Ovary (tissue), 7 donors: ENCODE measurements at regions not wholly inside any gene's neighbourhood (a gene's known extent, or its start where the extent isn't known, plus 50 kb on each side); places are given as distances from the start of the nearest gene placed in this dataset.

Experiments
- DNase-seq, 5 donors: peaks; one replicate each; pipeline ENCODE4 v3.0.0-alpha.2; 2019 to 2020
- H3K27ac ChIP-seq, 2 donors: fragments of 200-600 bp; one replicate each; pipeline versions ENCODE4 v1.5.1 to v1.8.0; 2019 to 2022
- H3K27me3 ChIP-seq: fragments of 200-600 bp; one replicate; pipeline ENCODE4 v1.8.0; 2022
- H3K36me3 ChIP-seq: fragments of 200-600 bp; sonication (generic); one replicate; pipeline ENCODE4 v1.5.1; 2019
- H3K4me1 ChIP-seq: one replicate; pipeline ENCODE4 v1.8.1; 2013; ENCODE audit warnings: mild to moderate bottlenecking, moderate library complexity; ENCODE audit not compliant: insufficient read depth
- H3K4me3 ChIP-seq: fragments of 200-600 bp; sonication (generic); one replicate; pipeline ENCODE4 v1.5.1; 2017
- H3K9me3 ChIP-seq, 2 donors: fragments of 200-600 bp in 1 of 2; sonication (generic) in 1 of 2; one replicate each; pipeline versions ENCODE4 v1.5.1 to v1.8.1; 2013 to 2019; ENCODE audit warnings: mild to moderate bottlenecking in 1 of 2, moderate library complexity in 1 of 2
- EP300 ChIP-seq: sonication (generic); formaldehyde crosslinking; IDR thresholded peaks from one replicate; pipeline ENCODE4 v1.6.1; 2017; ENCODE audit warnings: antibody characterized with exemption
- POLR2A ChIP-seq: fragments of 450-650 bp; IDR thresholded peaks from one replicate; pipeline ENCODE4 v1.6.1; 2017; ENCODE audit warnings: antibody characterized with exemption, mild to moderate bottlenecking, moderate library complexity
- WGBS, 3 donors: extraction: QIAGEN DNeasy Blood & Tissue Kit in 1 of 3; methylation state at CpG; one replicate each; pipeline versions ENCODE4 v1.1.5 to v1.1.7; 2013 to 2017; 5-methylcytosine and 5-hydroxymethylcytosine counted together
- intact Hi-C, 4 donors: fragments of 100-400 bp; cut with DNase I; formaldehyde crosslinking; loops; one replicate each; pipeline versions ENCODE4 v1.11.0 to v1.15.1; 2022 to 2023
- TF ChIP-seq, protein P1 (sequence below), 3 donors: fragments of 450-650 bp in 2 of 3; fragments of 200-600 bp in 1 of 3; IDR thresholded peaks; one replicate each; pipeline versions ENCODE4 v1.5.1 to v1.8.0; 2016 to 2022; ENCODE audit warnings: antibody characterized with exemption in 3 of 3, mild to moderate bottlenecking in 1 of 3
- donor health status: DM: no; HTN: no; CAD: no; lungs with moderate emphysema.
- donor health status: DM: no; HTN: no; CAD: no.
- donor health status: Bipolar disorder and iron deficiency.
- donor health status: DM: no; HTN: no; CAD: no.
- donor health status: DM: yes; HTN: yes; CAD: no.

DNA sequence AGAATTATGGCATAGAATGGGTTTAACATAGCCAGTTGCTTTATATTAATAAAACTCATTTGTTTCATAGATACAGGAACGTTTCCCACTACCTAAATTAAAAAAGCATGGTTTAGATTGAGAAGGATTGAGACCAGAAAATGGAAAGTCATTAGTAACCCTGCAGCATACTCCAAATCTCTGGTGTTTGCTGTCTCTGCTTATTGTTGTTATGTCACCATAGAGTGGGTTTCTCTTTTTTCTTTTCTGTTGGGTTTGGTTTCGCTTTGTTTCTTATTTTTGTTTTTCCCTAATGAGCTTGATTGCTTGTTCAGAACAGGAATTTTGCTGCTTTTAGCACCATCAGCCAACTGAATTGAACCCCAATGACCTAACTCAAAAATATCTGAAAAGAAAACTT lies 1034.8 kb downstream of the MAT2B start:
- DNase-seq: no peak
- H3K4me3 ChIP-seq: no peak overlapping the region
- 61 to 63% (median 62%) methylated on average over 2 of the region's 2 CpGs for WGBS, 3 donors
- no peak for TF ChIP-seq EP300
- TF ChIP-seq POLR2A: no peak
- TF ChIP-seq, protein P1, sequence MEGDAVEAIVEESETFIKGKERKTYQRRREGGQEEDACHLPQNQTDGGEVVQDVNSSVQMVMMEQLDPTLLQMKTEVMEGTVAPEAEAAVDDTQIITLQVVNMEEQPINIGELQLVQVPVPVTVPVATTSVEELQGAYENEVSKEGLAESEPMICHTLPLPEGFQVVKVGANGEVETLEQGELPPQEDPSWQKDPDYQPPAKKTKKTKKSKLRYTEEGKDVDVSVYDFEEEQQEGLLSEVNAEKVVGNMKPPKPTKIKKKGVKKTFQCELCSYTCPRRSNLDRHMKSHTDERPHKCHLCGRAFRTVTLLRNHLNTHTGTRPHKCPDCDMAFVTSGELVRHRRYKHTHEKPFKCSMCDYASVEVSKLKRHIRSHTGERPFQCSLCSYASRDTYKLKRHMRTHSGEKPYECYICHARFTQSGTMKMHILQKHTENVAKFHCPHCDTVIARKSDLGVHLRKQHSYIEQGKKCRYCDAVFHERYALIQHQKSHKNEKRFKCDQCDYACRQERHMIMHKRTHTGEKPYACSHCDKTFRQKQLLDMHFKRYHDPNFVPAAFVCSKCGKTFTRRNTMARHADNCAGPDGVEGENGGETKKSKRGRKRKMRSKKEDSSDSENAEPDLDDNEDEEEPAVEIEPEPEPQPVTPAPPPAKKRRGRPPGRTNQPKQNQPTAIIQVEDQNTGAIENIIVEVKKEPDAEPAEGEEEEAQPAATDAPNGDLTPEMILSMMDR (IDR thresholded peaks at IDR 0.05): no peak
- no peaks in the 10 kb centered on the region for H3K9me3 ChIP-seq
- no peaks in the 10 kb centered on the region for H3K36me3 ChIP-seq
- no peak overlapping the region for H3K27ac ChIP-seq
- H3K4me1 ChIP-seq: no peaks in the 10 kb centered on the region
- no peaks in the 10 kb centered on the region for H3K27me3 ChIP-seq
- intact Hi-C loops: no loop called here

DNA sequence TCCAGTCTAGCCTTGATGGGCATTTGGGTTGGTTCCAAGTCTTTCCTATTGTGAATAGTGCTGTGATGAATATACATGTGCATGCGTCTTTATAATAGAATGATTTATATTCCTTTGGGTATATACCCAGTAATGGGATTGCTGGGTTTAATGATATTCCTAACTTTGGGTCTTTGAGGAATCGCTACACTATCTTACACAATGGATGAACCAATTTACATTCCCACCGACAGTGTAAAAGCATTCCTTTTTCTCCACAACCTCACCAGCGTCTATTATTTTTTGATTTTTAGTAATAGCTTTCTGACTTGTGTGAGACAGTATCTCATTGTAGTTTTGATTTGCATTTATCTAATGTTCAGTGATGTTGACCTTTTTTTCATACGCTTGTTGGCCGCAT lies 1040.1 kb downstream of the MAT2B start:
- Histone ChIP-seq H3K27me3 (no peaks in the 10 kb centered on the region), H3K9me3 (no peaks in the 10 kb centered on the region), H3K27ac (no peak overlapping the region), H3K36me3 (no peaks in the 10 kb centered on the region), H3K4me3 (no peak overlapping the region), H3K4me1 (no peaks in the 10 kb centered on the region)
- WGBS, 3 donors: 95 to 96% (median 95%) methylated on average over 6 of the region's 6 CpGs
- TF ChIP-seq EP300: no peak
- TF ChIP-seq, protein P1 (IDR thresholded peaks at IDR 0.05): no peak
- no peak for TF ChIP-seq POLR2A
- no peak for DNase-seq
- intact Hi-C loops: no loop called here

DNA sequence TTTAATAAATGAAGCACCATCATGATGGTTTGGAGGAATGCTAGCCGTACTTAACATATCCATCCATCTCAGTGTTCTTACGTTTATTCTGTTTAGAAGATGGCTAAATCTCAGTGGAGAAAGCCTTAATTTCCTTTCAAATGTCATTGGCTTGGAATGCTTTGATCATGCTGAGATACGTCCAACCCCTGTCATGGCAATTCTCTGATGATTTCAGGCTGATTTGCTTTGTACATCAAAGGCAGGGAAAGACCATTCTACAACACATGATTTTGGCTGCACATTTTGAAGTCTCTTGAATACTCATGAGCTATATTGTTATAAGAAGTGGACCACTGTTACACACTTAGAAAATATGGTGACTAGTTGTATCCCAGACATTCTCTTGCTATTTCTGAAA lies 1048.4 kb downstream of the MAT2B start:
- H3K27me3 ChIP-seq: no peaks in the 10 kb centered on the region
- H3K4me1 ChIP-seq: no peaks in the 10 kb centered on the region
- H3K36me3 ChIP-seq: no peaks in the 10 kb centered on the region
- WGBS, 3 donors: 76 to 78% (median 78%) methylated on average over 3 of the region's 3 CpGs
- DNase-seq: no peak
- H3K27ac ChIP-seq: no peak overlapping the region
- H3K4me3 ChIP-seq: no peak overlapping the region
- H3K9me3 ChIP-seq: no peaks in the 10 kb centered on the region
- TF ChIP-seq EP300 (no peak), POLR2A (no peak)
- TF ChIP-seq, protein P1 (IDR thresholded peaks at IDR 0.05): no peak
- intact Hi-C loops: no loop called here

DNA sequence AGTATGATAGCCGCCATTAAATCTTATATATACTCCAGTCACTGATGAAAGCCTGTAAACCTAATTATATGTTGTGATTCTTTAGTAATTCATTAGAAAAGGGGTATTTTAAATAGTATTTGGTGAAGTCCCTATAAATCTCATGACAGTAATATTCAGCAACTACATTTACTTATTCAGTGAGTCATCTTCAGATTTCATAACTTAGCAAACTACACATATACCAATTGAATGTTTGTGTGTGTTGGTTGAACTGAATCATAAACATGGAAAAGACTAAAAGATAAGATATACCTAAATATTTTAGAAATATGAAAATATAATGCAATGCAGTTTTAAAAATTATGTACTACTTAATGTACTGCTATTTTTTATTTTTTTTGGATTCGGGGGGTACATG lies 1050.4 kb downstream of the MAT2B start:
- Histone ChIP-seq H3K4me1 (no peaks in the 10 kb centered on the region), H3K4me3 (no peak overlapping the region), H3K9me3 (no peaks in the 10 kb centered on the region), H3K27ac (no peak overlapping the region), H3K27me3 (no peaks in the 10 kb centered on the region), H3K36me3 (no peaks in the 10 kb centered on the region)
- 93% methylated on average over 2 of the region's 2 CpGs for WGBS, 3 donors
- DNase-seq: no peak
- intact Hi-C loops: no loop called here
- TF ChIP-seq EP300 (no peak), POLR2A (no peak)
- TF ChIP-seq, protein P1 (IDR thresholded peaks at IDR 0.05): no peak

DNA sequence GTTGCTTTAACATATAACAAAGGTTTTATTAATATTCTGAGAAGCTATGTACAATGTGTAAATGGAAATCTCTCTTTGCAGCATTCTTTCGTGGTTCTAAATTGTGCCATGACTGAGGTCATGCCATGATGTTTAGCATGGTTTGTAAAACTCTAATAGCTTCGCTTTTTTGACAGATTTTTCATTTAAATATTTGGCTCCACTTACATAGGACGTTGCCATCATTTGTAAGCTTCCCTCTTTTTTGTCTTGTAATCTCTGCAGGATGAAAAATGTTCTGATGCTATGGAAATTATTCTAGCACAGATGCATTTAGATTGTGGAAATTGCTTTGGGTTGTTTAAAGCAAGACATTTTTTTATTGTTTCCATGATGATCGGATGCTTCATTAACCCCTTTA lies 1054.8 kb downstream of the MAT2B start:
- intact Hi-C loops: no loop called here
- H3K4me1 ChIP-seq: no peaks in the 10 kb centered on the region
- no peaks in the 10 kb centered on the region for H3K9me3 ChIP-seq
- H3K27me3 ChIP-seq: no peaks in the 10 kb centered on the region
- no peak overlapping the region for H3K4me3 ChIP-seq
- H3K27ac ChIP-seq: no peak overlapping the region
- DNase-seq: no peak
- no peaks in the 10 kb centered on the region for H3K36me3 ChIP-seq
- no peak for TF ChIP-seq EP300
- TF ChIP-seq POLR2A: no peak
- TF ChIP-seq, protein P1 (IDR thresholded peaks at IDR 0.05): no peak
- WGBS, 3 donors: 59 to 64% (median 62%) methylated on average over 4 of the region's 4 CpGs
